ENCODE measurements at regions not wholly inside any gene's neighbourhood (a gene's known extent, or its start where the extent isn't known, plus 50 kb on each side); places are given as distances from the start of the nearest gene placed in this dataset.

GRCh38 chr11:129324533-129325175, 51.0 kb upstream of the BARX2 start:
- no peak for DNase-seq

GRCh38 chr11:129323896-129324502, 51.6 kb upstream of the BARX2 start:
- DNase-seq: no peak

GRCh38 chr11:129322941-129323340, 52.7 kb upstream of the BARX2 start:
- no peak for DNase-seq

GRCh38 chr11:129321076-129321475, 54.6 kb upstream of the BARX2 start:
- no peak for DNase-seq

- no peak for DNase-seq
These were observed 55.2 kb upstream of the BARX2 start for GRCh38 chr11:129320494-129320893.

- no peak for DNase-seq
These were observed 55.9 kb upstream of the BARX2 start for GRCh38 chr11:129319751-129320150.

- no peak for DNase-seq
These were observed 56.4 kb upstream of the BARX2 start for GRCh38 chr11:129319201-129319600.

- DNase-seq: no peak
These were observed 58.1 kb upstream of the BARX2 start for GRCh38 chr11:129317571-129317970.

- no peak for DNase-seq
These were observed 58.9 kb upstream of the BARX2 start for GRCh38 chr11:129316781-129317180.

- DNase-seq: no peak
These were observed 59.7 kb upstream of the BARX2 start for GRCh38 chr11:129315781-129316579.

GRCh38 chr11:129314371-129314770, 61.3 kb upstream of the BARX2 start:
- DNase-seq: no peak

- DNase-seq: no peak
These were observed 61.9 kb upstream of the BARX2 start for GRCh38 chr11:129313541-129314297.

GRCh38 chr11:129312730-129313503, 62.7 kb upstream of the BARX2 start:
- peak; percentile 22 for DNase-seq

GRCh38 chr11:129308241-129308865, 67.3 kb upstream of the BARX2 start:
- no peak for DNase-seq

- no peak for DNase-seq
These were observed 68.5 kb upstream of the BARX2 start for GRCh38 chr11:129307162-129307561.

GRCh38 chr11:129302386-129303101, 73.1 kb upstream of the BARX2 start:
- DNase-seq: no peak

- no peak for DNase-seq
These were observed 75.5 kb upstream of the BARX2 start for GRCh38 chr11:129300099-129300498.

- no peak for DNase-seq
These were observed 76.7 kb upstream of the BARX2 start for GRCh38 chr11:129298988-129299387.

GRCh38 chr11:129295746-129296145, 79.9 kb upstream of the BARX2 start:
- no peak for DNase-seq

GRCh38 chr11:129292771-129293170, 82.9 kb upstream of the BARX2 start:
- no peak for DNase-seq

- no peak for DNase-seq
These were observed 83.6 kb upstream of the BARX2 start for GRCh38 chr11:129292092-129292491.

Data from occipital lobe (tissue), 1 donor.